ENCODE measurements at regions not wholly inside any gene's neighbourhood (a gene's known extent, or its start where the extent isn't known, plus 50 kb on each side); places are given as distances from the start of the nearest gene placed in this dataset.

- TF ChIP-seq CTCF (IDR thresholded peaks at IDR 0.05; ENCODE audit: low read depth, low read length) (no peak), EZH2phosphoT487 (IDR thresholded peaks at IDR 0.05; ENCODE audit: low read depth) (no peak)
Measured at GRCh38 chr6:22732176-22732970, 163.0 kb downstream of the HDGFL1 start.

Data from OCI-LY3 (cell line).